ENCODE measurements at regions not wholly inside any gene's neighbourhood (a gene's known extent, or its start where the extent isn't known, plus 50 kb on each side); places are given as distances from the start of the nearest gene placed in this dataset.

DNA sequence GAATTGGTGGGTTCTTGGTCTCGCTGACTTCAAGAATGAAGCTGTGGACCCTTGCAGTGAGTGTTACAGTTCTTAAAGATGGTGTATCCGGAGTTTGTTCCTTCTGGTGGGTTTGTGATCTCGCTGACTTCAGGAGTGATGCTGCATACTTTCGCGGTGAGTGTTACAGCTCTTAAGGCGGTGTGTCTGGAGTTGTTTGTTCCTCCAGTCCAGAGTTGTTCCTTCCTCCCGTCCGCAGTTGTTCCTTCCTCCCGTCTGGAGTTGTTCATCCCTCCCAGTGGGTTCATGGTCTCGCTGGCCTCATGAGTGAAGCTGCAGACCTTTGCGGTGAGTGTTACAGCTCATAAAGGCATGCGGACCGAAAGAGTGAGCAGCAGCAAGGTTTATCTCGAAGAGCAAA, 159.6 kb upstream of the ADAMTSL1 start:
- H2AFZ ChIP-seq (ENCODE audit: low read depth, low read length, severe bottlenecking) = no peak overlapping the region
- no peaks in the 10 kb centered on the region; the same call in 1 of the 2 replicates for H3K9me3 ChIP-seq (ENCODE audit: insufficient read depth, low read length)
- no peaks in the 10 kb centered on the region for H3K36me3 ChIP-seq (ENCODE audit: low read length)
- TF ChIP-seq EZH2phosphoT487 (conservative IDR thresholded peaks at IDR 0.05; ENCODE audit: low read length) = no peak
- TF ChIP-seq, protein P1, sequence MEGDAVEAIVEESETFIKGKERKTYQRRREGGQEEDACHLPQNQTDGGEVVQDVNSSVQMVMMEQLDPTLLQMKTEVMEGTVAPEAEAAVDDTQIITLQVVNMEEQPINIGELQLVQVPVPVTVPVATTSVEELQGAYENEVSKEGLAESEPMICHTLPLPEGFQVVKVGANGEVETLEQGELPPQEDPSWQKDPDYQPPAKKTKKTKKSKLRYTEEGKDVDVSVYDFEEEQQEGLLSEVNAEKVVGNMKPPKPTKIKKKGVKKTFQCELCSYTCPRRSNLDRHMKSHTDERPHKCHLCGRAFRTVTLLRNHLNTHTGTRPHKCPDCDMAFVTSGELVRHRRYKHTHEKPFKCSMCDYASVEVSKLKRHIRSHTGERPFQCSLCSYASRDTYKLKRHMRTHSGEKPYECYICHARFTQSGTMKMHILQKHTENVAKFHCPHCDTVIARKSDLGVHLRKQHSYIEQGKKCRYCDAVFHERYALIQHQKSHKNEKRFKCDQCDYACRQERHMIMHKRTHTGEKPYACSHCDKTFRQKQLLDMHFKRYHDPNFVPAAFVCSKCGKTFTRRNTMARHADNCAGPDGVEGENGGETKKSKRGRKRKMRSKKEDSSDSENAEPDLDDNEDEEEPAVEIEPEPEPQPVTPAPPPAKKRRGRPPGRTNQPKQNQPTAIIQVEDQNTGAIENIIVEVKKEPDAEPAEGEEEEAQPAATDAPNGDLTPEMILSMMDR (IDR thresholded peaks at IDR 0.05; ENCODE audit: insufficient read depth, low read length, poor library complexity, severe bottlenecking) = no peak
- no peaks in the 10 kb centered on the region for H3K79me2 ChIP-seq (ENCODE audit: insufficient read depth, low read length)
- H3K27ac ChIP-seq (ENCODE audit: low read depth, low read length) = no peak overlapping the region
- no peak overlapping the region for H3K4me2 ChIP-seq (ENCODE audit: low read depth, low read length, poor library complexity, severe bottlenecking)
- H3K27me3 ChIP-seq (ENCODE audit: low read length) = no peaks in the 10 kb centered on the region
- H4K20me1 ChIP-seq (ENCODE audit: low read depth, low read length) = no peaks in the 10 kb centered on the region
- no peak overlapping the region for H3K4me3 ChIP-seq (ENCODE audit: insufficient read depth, low read length, poor library complexity, severe bottlenecking)
- no peaks in the 10 kb centered on the region for H3F3A ChIP-seq (ENCODE audit: insufficient read depth)
- H3K9ac ChIP-seq (ENCODE audit: low read length) = no peak overlapping the region
- no peaks in the 10 kb centered on the region for H3K9me2 ChIP-seq (replicated peaks; ENCODE audit: insufficient read depth, low read length)

DNA sequence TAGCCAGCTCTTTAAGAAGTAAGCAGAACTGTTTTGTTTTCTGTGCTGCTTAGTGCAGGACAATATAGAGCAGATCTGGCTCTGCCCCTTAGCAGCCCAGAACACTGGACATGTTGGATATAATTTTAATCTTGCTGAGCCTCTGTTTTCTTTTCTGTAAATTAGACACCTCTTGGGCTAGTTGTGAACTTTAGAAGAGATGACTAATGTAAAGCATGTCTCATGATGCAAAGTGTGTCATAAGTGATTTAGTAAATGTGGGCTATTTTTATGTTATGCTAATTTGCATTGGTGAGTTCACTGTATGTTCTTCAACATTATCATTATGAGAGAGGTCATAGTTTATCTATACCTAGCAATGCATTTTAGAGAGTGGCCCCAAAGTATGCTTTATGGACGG, 156.1 kb upstream of the ADAMTSL1 start:
- Histone ChIP-seq H3K9me2 (replicated peaks; ENCODE audit: insufficient read depth, low read length) (no peaks in the 10 kb centered on the region), H3K4me3 (ENCODE audit: insufficient read depth, low read length, poor library complexity, severe bottlenecking) (no peak overlapping the region), H3K36me3 (ENCODE audit: low read length) (no peaks in the 10 kb centered on the region), H2AFZ (ENCODE audit: low read depth, low read length, severe bottlenecking) (no peak overlapping the region), H3K27me3 (ENCODE audit: low read length) (no peaks in the 10 kb centered on the region), H3F3A (ENCODE audit: insufficient read depth) (no peaks in the 10 kb centered on the region), H3K9ac (ENCODE audit: low read length) (no peak overlapping the region), H3K4me2 (ENCODE audit: low read depth, low read length, poor library complexity, severe bottlenecking) (no peak overlapping the region), H4K20me1 (ENCODE audit: low read depth, low read length) (no peaks in the 10 kb centered on the region), H3K9me3 (ENCODE audit: insufficient read depth, low read length) (no peaks in the 10 kb centered on the region; the same call in 1 of the 2 replicates), H3K27ac (ENCODE audit: low read depth, low read length) (no peak overlapping the region), H3K79me2 (ENCODE audit: insufficient read depth, low read length) (no peaks in the 10 kb centered on the region)
- no peak for TF ChIP-seq EZH2phosphoT487 (conservative IDR thresholded peaks at IDR 0.05; ENCODE audit: low read length)
- TF ChIP-seq, protein P1 (IDR thresholded peaks at IDR 0.05; ENCODE audit: insufficient read depth, low read length, poor library complexity, severe bottlenecking) = no peak

DNA sequence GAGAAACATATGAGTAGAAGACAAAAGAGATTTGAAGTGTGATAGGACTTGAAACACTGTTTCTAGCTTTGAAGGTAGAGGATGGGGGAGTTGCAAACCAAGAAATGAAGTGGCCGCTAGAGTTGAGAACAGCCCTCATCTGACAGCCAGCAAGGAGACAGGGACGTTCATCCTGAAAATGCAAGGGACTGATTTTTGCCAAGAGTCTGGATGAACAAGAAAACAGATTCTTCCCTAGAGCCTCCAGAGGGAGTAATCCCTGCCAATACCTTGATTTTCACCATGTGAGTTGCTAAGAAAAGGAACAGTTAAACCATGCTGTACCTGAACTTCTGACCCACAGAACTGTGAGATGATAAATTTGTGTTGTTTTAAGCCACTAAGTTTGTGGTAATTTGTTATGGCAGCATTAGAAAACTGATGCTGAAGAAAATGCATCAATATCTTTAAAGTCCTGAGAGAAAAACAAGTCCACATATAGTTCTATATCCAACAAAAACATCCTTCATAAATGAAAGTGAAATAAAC, 154.0 kb upstream of the ADAMTSL1 start:
- Histone ChIP-seq H3K9me3 (ENCODE audit: insufficient read depth, low read length) (no peaks in the 10 kb centered on the region; the same call in 1 of the 2 replicates), H3K27ac (ENCODE audit: low read depth, low read length) (no peak overlapping the region), H3F3A (ENCODE audit: insufficient read depth) (no peaks in the 10 kb centered on the region), H3K9me2 (replicated peaks; ENCODE audit: insufficient read depth, low read length) (no peaks in the 10 kb centered on the region), H3K4me3 (ENCODE audit: insufficient read depth, low read length, poor library complexity, severe bottlenecking) (no peak overlapping the region), H3K79me2 (ENCODE audit: insufficient read depth, low read length) (no peaks in the 10 kb centered on the region), H3K36me3 (ENCODE audit: low read length) (no peaks in the 10 kb centered on the region), H3K9ac (ENCODE audit: low read length) (no peak overlapping the region), H3K27me3 (ENCODE audit: low read length) (no peaks in the 10 kb centered on the region), H4K20me1 (ENCODE audit: low read depth, low read length) (no peaks in the 10 kb centered on the region), H2AFZ (ENCODE audit: low read depth, low read length, severe bottlenecking) (no peak overlapping the region), H3K4me2 (ENCODE audit: low read depth, low read length, poor library complexity, severe bottlenecking) (no peak overlapping the region)
- TF ChIP-seq EZH2phosphoT487 (conservative IDR thresholded peaks at IDR 0.05; ENCODE audit: low read length) = no peak
- TF ChIP-seq, protein P1 (IDR thresholded peaks at IDR 0.05; ENCODE audit: insufficient read depth, low read length, poor library complexity, severe bottlenecking) = no peak

Measured in SU-DHL-6 (cell line).